HTR-8/SVneo (cell line): ENCODE measurements at regions not wholly inside any gene's neighbourhood (a gene's known extent, or its start where the extent isn't known, plus 50 kb on each side); places are given as distances from the start of the nearest gene placed in this dataset.

Experiments
- DNase-seq: peaks from one replicate; pipeline ENCODE4 v3.0.0; 2011; ENCODE audit warnings: low spot score, mixed read lengths; ENCODE audit not compliant: insufficient read length
- FAIRE-seq: peaks from 2 replicates; lab custom pipeline; 2011; peaks lifted over from hg19 to GRCh38; lab: Jason Lieb, UNC

- FAIRE-seq (no peak), DNase-seq (no peak)
Measured at GRCh38 chr16:54636221-54636793, 294.4 kb upstream of the IRX5 start.

GRCh38 chr16:54633943-54634362 is 296.7 kb upstream of the IRX5 start:
- FAIRE-seq = no peak

GRCh38 chr16:54632322-54633220 is 298.1 kb upstream of the IRX5 start:
- FAIRE-seq (no peak), DNase-seq (no peak)

More at GRCh38 chr16:54633943-54634362, 296.7 kb upstream of the IRX5 start:
- DNase-seq = no peak

DNA sequence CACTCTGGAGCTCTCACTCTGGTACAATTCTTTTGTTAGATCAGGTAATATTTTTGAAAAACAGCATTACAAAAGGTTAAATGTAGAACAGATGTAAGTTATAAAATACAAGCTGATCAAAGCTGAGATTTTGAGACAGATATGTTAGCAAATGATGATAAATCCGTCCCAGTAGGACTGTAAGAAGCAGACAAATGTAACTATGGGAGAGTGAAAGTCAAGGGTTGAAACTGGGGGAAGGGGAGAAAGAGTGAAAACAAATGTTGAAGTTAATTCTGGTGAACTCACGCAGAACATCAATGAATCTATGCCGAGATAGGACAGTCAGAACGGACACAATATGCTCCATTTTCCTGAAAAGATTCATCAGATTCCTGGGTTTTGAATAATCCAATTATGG is 298.9 kb upstream of the IRX5 start:
- DNase-seq (no peak), FAIRE-seq (no peak)

DNA sequence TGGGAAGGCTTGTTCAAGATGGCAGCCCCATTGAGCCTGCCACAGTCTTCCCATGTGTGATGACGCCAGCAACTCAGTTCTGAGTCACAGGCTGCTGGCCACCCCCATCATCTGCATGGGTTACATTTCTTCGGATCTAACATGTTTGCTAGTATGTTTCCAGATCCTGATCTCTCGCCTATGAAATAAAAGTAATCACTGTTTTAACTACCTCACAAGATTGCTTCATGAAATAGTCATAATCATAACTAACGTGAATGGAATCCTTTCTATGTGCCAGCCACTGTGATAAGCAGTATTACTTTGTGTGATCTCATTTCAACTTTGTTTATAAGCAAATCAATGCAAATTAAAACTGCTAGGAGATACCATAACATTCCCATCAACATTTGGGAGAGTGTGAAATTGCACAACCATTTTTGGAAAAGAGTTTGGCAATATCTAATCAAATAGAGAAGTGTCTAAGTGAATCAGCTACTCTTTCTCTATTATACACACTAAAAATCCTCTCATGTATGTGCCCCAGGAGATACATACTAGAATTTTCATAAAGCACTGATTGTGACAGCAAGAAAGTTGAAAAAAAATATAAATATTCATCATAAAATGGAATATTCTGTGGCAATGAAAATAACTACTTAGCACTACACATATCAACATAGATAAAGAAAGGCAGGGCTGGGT is 300.2 kb upstream of the IRX5 start:
- FAIRE-seq (no peak), DNase-seq (no peak)

DNA sequence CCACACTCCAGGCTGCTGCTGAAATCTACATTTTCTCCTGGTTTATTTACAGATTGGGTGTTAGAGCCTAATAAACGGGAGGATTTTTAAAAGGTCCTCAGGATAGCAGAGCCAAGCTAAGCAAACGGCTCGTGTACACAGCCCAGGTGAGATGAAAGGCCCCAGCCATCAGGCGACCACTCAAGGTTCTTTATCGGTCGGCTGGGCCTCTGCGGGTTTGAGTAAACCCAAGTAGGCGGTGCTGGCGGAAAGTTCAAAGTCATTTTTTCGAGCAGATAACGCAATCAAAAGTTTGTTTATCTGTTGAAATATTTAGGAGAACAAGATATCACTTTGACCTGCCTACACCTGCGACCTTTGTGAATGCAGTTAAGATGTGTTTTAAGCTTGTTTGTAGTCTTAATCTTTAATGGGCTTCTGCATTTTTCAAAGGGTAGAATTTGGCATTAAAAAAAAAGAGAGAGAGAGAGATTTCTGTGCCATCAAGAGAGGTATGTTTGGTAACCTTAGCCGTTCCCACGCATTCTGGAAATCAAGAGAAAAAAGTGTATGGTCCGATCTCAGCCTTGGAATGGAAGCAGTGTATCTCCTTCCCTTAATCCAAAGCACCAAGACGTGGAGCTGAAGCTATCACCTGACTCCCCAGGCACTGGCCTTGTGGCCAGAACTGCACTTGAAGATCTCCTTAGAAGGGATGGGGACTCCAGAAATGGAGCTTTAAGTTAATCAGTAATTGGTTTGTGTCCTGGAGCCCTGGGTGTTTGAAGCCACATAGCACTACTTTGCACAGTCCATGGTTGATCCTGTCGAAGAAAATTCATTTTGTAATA is 301.7 kb upstream of the IRX5 start:
- DNase-seq (no peak), FAIRE-seq (no peak)

- no peak for DNase-seq
- FAIRE-seq = no peak
Measured at GRCh38 chr16:54627616-54628015, 303.0 kb upstream of the IRX5 start.

- FAIRE-seq = no peak
- DNase-seq = no peak
Measured at GRCh38 chr16:54623636-54624035, 307.0 kb upstream of the IRX5 start.

DNA sequence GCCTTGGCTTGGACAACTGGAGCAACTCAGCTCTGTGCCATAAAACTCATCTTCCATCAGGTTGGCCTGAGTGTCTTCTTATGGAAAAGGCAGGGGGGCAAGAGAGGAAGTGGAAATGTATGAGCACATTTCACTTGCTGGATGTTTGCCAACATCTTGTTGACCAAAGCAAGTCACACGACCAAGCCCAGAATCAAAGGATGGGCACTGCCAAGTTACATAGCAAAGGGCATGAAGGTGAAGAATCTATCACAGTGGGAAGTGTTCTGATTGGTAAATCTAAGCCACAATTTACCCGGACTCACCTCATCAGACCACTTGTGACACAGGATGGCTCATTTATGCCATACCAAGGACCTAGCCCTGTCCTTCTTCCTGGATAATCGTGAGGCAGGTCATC is 310.5 kb upstream of the IRX5 start:
- DNase-seq = no peak
- no peak for FAIRE-seq

DNA sequence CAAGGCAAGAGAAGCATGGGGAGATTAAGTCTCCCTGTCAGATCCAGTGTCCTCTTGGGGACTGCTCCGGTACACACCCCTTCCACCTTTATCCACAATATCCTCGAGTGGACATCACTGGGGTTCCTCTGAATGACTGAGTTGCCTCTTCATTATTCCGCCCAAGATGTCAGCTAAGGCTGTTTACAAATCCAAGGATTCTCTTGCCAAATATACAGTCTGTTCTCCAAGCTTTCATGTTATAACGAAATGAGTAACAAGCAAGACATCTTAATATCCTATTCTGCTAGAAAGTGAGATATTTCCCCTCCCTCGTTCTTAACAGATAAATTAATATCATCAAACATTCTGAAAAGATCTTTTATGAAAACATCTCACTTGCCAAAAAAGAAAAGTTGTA is 314.1 kb upstream of the IRX5 start:
- no peak for DNase-seq
- FAIRE-seq = no peak

DNA sequence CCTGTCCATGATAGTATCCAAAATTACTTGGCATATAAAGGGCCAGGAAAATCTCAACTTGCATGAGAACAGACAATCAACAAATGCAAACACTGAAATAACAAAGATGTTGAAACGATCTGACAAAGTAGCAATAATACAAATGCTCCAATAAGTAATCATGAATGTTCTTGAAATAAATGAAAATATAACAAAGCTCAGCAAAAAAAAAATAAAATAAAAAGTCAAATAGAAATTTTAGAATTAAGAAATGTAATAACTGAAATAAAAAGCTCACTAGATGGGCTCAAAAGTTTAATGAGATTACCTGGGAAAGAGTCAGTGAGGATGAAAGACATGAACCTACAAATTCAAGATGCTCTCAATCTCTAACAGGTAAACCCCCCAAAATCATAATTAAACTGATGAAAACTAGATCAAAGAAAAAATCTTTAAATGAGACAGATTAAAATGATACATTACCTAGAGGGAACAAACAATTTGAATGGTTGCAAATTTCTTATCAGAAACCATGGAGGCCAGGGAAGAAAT is 319.0 kb upstream of the IRX3 start:
- FAIRE-seq (no peak), DNase-seq (no peak)

DNA sequence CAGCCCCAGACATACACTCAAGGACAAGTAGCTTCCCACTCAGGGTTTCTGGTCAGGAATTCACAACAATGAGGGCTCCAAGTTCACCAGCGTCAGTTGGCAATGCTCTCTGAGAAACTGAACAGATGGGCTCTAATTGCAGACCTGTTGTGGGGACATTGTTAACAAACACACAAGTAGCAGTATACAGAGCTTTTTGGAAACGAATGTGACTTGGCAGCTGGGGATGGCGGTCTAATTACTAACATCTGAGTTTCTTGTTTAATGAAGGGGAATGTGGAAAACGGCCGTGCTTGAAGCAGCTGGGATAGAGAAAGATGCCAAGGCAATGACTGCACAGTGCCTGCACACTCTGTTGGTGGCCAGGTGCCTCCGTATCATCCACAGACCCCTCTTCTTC is 316.1 kb upstream of the IRX3 start:
- DNase-seq = no peak
- FAIRE-seq = no peak

DNA sequence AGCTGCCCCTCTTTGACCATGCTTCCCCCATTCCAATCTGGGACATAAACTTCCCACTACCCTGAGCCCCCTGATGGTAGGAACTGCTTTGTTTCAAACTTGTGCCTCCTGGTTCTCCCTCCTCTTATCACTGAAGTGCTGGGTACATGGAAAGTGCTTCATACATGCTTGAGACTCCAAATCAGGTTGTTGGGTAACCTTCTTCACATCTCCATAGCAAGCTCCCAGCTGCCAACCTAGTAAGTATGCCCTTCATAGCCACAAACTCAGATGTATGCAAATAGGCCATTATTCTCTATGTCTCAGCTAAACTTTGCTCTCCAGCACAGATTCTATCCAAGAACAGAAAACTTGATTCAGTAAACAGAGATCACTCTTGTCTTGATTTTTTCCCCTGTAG is 310.6 kb upstream of the IRX3 start:
- FAIRE-seq = no peak

DNA sequence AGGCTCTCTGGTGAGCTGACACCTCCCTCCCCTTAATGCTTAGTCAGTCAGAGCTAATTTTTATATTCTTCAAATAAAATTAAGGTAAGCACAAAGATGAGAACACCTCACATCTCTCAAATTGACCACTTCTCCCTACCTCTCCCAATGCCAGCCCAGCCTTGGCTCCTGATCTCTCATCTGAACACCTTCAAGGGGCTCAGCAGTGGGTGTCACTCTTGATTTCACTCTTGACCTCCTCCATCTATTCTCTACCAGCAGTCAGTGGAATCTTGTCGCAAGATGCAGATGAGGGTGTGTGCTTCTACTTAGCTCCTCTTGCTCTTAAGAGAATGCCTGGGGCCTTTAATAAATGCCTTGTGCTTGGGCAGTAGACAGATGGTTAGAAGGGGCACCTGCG is 309.0 kb upstream of the IRX3 start:
- FAIRE-seq (no peak), DNase-seq (no peak)

More for the DNA sequence above, 310.6 kb upstream of the IRX3 start:
- DNase-seq = no peak

DNA sequence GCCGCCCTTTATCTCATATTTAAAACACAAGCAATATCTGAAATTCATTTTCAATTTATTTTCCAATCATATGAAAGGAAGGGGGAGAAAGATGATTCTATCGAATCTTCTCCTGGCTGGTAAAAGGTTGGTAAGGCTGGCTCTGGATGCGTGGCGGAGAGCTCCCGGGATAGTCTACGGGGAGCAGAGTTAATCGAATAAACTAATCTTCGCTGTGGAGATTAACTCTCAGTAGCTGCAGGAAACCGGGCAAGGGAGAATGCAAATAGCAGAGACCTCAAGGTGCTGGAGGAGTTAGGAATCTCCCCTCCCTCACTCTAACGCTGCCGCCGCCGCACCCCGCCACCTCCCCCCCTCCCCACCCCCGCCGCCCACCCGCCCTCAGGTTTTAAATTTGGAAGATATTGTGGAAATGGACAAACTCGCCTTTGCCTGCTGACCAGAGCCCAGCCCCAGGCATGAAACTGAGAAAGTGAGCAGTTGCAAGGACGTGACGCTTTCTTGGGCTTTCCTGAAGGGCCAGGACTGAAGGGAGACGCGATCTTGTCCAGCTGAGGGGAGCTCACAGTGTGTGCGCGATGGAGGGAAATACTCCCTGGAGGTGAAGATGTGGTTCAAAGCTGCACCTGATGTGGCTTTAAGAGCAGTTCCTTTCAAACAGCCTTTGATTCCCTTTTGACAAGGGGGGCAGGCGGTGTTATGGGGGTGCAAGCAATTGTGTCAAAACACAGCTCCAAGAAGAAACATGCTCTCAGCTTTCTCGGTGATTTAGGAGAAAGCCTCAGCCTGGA is 308.2 kb upstream of the IRX3 start:
- FAIRE-seq = no peak
- no peak for DNase-seq

- no peak for FAIRE-seq
- DNase-seq = no peak
Measured at GRCh38 chr16:54591816-54592246, 305.2 kb upstream of the IRX3 start.

GRCh38 chr16:54590836-54591235 is 304.2 kb upstream of the IRX3 start:
- DNase-seq (no peak), FAIRE-seq (no peak)

DNA sequence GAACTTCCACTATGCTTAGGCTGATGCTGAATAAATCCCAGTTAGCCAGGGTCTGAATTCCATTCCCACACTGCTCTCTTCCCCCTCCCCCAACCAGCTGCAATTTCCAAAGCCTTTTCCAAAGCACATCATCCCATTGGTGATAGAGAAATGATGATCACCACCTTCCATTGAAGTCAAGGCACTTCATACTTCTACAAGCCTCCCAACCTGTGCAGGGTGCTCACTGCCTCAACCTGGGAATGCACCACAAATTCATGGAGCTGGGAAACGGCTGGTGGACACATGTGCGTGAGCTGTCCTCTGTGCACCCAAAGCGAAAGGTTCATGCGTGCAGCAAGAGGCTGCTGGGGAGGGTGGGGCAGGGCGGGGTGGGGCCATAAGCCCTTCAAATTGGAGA is 302.7 kb upstream of the IRX3 start:
- FAIRE-seq (no peak), DNase-seq (no peak)

DNA sequence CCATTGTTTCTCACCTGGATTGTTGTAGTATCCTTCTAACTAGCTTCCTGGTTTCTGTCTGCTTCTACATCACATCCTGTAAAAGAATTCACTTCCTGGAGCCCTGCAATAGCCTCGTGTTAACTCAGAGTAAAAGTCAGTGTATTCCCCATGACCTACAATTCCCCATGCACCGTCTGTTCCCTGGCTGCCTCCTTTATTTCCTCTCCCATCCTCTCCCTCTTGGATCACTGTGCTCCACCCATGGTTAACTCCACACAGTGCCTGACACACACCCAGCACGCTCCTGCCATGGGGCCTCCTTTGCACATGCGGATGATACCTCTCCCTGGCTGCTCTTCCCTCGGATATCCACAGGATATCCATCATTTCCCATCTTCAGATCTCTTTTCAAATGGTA is 301.4 kb upstream of the IRX3 start:
- FAIRE-seq = no peak
- no peak for DNase-seq
